ENCODE measurements at regions not wholly inside any gene's neighbourhood (a gene's known extent, or its start where the extent isn't known, plus 50 kb on each side); places are given as distances from the start of the nearest gene placed in this dataset.

- DNase-seq (ENCODE audit: unreplicated experiment): no peak
- H3K27me3 Mint-ChIP-seq (ENCODE audit: insufficient read depth, unreplicated experiment): no peaks in the 10 kb centered on the region
- H3K4me3 Mint-ChIP-seq (ENCODE audit: unreplicated experiment): no peak overlapping the region
- intact Hi-C loops (cut with micrococcal nuclease): no loop called here
- H3K36me3 Mint-ChIP-seq (ENCODE audit: insufficient read depth, unreplicated experiment): no peaks in the 10 kb centered on the region
- no peaks in the 10 kb centered on the region for H3K4me1 Mint-ChIP-seq (ENCODE audit: insufficient read depth, unreplicated experiment)
- no peak for TF ChIP-seq CTCF (IDR thresholded peaks at IDR 0.05; ENCODE audit: unreplicated experiment)
- ChIA-PET POLR2A (no interaction called here), CTCF (no interaction called here)
- BruUV-seq (replicated peaks): no TSS peak
- no peak overlapping the region for H3K27ac Mint-ChIP-seq (ENCODE audit: low read depth, unreplicated experiment)
- peaks cover 43% of the 10 kb centered on the region for H3K9me3 Mint-ChIP-seq (ENCODE audit: unreplicated experiment)
Measured at GRCh38 chr22:34784056-34784455, 281.9 kb upstream of the ISX start.

GRCh38 chr22:34797826-34798225 lies 268.1 kb upstream of the ISX start:
- H3K36me3 Mint-ChIP-seq (ENCODE audit: insufficient read depth, unreplicated experiment): no peaks in the 10 kb centered on the region
- CTCF ChIA-PET: no interaction called here
- no peaks in the 10 kb centered on the region for H3K4me1 Mint-ChIP-seq (ENCODE audit: insufficient read depth, unreplicated experiment)
- peaks cover 44% of the 10 kb centered on the region for H3K9me3 Mint-ChIP-seq (ENCODE audit: unreplicated experiment)
- no peak overlapping the region for H3K27ac Mint-ChIP-seq (ENCODE audit: low read depth, unreplicated experiment)
- no peak for TF ChIP-seq CTCF (IDR thresholded peaks at IDR 0.05; ENCODE audit: unreplicated experiment)
- BruUV-seq (replicated peaks): no TSS peak
- no peaks in the 10 kb centered on the region for H3K27me3 Mint-ChIP-seq (ENCODE audit: insufficient read depth, unreplicated experiment)
- DNase-seq (ENCODE audit: unreplicated experiment): no peak
- POLR2A ChIA-PET: no interaction called here
- intact Hi-C loops (cut with micrococcal nuclease): no loop called here
- H3K4me3 Mint-ChIP-seq (ENCODE audit: unreplicated experiment): no peak overlapping the region

- intact Hi-C loops (cut with micrococcal nuclease): no loop called here
- ChIA-PET CTCF (no interaction called here), POLR2A (no interaction called here)
- no peak for DNase-seq (ENCODE audit: unreplicated experiment)
- peaks cover 48% of the 10 kb centered on the region for H3K9me3 Mint-ChIP-seq (ENCODE audit: unreplicated experiment)
- H3K27me3 Mint-ChIP-seq (ENCODE audit: insufficient read depth, unreplicated experiment): no peaks in the 10 kb centered on the region
- BruUV-seq (replicated peaks): no TSS peak
- H3K4me1 Mint-ChIP-seq (ENCODE audit: insufficient read depth, unreplicated experiment): no peaks in the 10 kb centered on the region
- no peak overlapping the region for H3K27ac Mint-ChIP-seq (ENCODE audit: low read depth, unreplicated experiment)
- no peak overlapping the region for H3K4me3 Mint-ChIP-seq (ENCODE audit: unreplicated experiment)
- no peaks in the 10 kb centered on the region for H3K36me3 Mint-ChIP-seq (ENCODE audit: insufficient read depth, unreplicated experiment)
- TF ChIP-seq CTCF (IDR thresholded peaks at IDR 0.05; ENCODE audit: unreplicated experiment): no peak
Measured at GRCh38 chr22:34798605-34799004, 267.4 kb upstream of the ISX start.

GRCh38 chr22:34800260-34800980 lies 265.5 kb upstream of the ISX start:
- Mint-ChIP-seq H3K27me3 (ENCODE audit: insufficient read depth, unreplicated experiment) (no peaks in the 10 kb centered on the region), H3K9me3 (ENCODE audit: unreplicated experiment) (peaks cover 56% of the 10 kb centered on the region), H3K4me3 (ENCODE audit: unreplicated experiment) (no peak overlapping the region), H3K27ac (ENCODE audit: low read depth, unreplicated experiment) (no peak overlapping the region), H3K4me1 (ENCODE audit: insufficient read depth, unreplicated experiment) (no peaks in the 10 kb centered on the region), H3K36me3 (ENCODE audit: insufficient read depth, unreplicated experiment) (no peaks in the 10 kb centered on the region)
- no peak for DNase-seq (ENCODE audit: unreplicated experiment)
- no peak for TF ChIP-seq CTCF (IDR thresholded peaks at IDR 0.05; ENCODE audit: unreplicated experiment)
- intact Hi-C loops (cut with micrococcal nuclease): no loop called here
- no TSS peak for BruUV-seq (replicated peaks)
- CTCF ChIA-PET: no interaction called here
- POLR2A ChIA-PET: no interaction called here

All from MCF 10A (cell line).